ENCODE measurements at regions not wholly inside any gene's neighbourhood (a gene's known extent, or its start where the extent isn't known, plus 50 kb on each side); places are given as distances from the start of the nearest gene placed in this dataset.

- ChIA-PET CTCF (interaction anchor here (1.0 kb wide), 1 partner anchor 296 kb away, joined by 5 read pairs; no protein-coding TSS in a partner anchor), POLR2A (no interaction called here)
- DNase-seq (ENCODE audit: low read depth), result no peak
- H3K36me3 ChIP-seq (ENCODE audit: control insufficient read depth, insufficient read depth, low read length), result no peaks in the 10 kb centered on the region
- H3K27me3 ChIP-seq (ENCODE audit: control insufficient read depth, insufficient read depth, low read length), result no peaks in the 10 kb centered on the region
- no peak for TF ChIP-seq CTCF (IDR thresholded peaks at IDR 0.05; ENCODE audit: insufficient read depth, low read depth, low read length)
- H3K4me3 ChIP-seq (ENCODE audit: low read depth, low read length), result no peak overlapping the region
Measured at GRCh38 chr2:176851200-176851888, 361.2 kb upstream of the HNRNPA3 start.

- H3K4me3 ChIP-seq (ENCODE audit: low read depth, low read length), result no peak overlapping the region
- POLR2A ChIA-PET, result no interaction called here
- no peaks in the 10 kb centered on the region for H3K36me3 ChIP-seq (ENCODE audit: control insufficient read depth, insufficient read depth, low read length)
- CTCF ChIA-PET, result interaction anchor here (1.0 kb wide), 1 partner anchor 296 kb away, joined by 5 read pairs; no protein-coding TSS in a partner anchor
- TF ChIP-seq CTCF (IDR thresholded peaks at IDR 0.05; ENCODE audit: insufficient read depth, low read depth, low read length), result no peak
- no peaks in the 10 kb centered on the region for H3K27me3 ChIP-seq (ENCODE audit: control insufficient read depth, insufficient read depth, low read length)
- DNase-seq (ENCODE audit: low read depth), result no peak
Measured at GRCh38 chr2:176851889-176852483, 360.6 kb upstream of the HNRNPA3 start.

GRCh38 chr2:176852667-176853066 lies 359.9 kb upstream of the HNRNPA3 start:
- H3K4me3 ChIP-seq (ENCODE audit: low read depth, low read length), result no peak overlapping the region
- no peaks in the 10 kb centered on the region for H3K36me3 ChIP-seq (ENCODE audit: control insufficient read depth, insufficient read depth, low read length)
- H3K27me3 ChIP-seq (ENCODE audit: control insufficient read depth, insufficient read depth, low read length), result no peaks in the 10 kb centered on the region
- TF ChIP-seq CTCF (IDR thresholded peaks at IDR 0.05; ENCODE audit: insufficient read depth, low read depth, low read length), result no peak
- no peak for DNase-seq (ENCODE audit: low read depth)
- CTCF ChIA-PET, result no interaction called here
- POLR2A ChIA-PET, result no interaction called here

- ChIA-PET CTCF (interaction anchor here (0.6 kb wide), 1 partner anchor 1650 kb away, joined by 5 read pairs; no protein-coding TSS in a partner anchor), POLR2A (no interaction called here)
- Histone ChIP-seq H3K36me3 (ENCODE audit: control insufficient read depth, insufficient read depth, low read length) (no peaks in the 10 kb centered on the region), H3K4me3 (ENCODE audit: low read depth, low read length) (no peak overlapping the region), H3K27me3 (ENCODE audit: control insufficient read depth, insufficient read depth, low read length) (no peaks in the 10 kb centered on the region)
- DNase-seq (ENCODE audit: low read depth), result no peak
- no peak for TF ChIP-seq CTCF (IDR thresholded peaks at IDR 0.05; ENCODE audit: insufficient read depth, low read depth, low read length)
Measured at GRCh38 chr2:176854062-176854461, 358.5 kb upstream of the HNRNPA3 start.

- no peaks in the 10 kb centered on the region for H3K36me3 ChIP-seq (ENCODE audit: control insufficient read depth, insufficient read depth, low read length)
- H3K4me3 ChIP-seq (ENCODE audit: low read depth, low read length), result no peak overlapping the region
- POLR2A ChIA-PET, result no interaction called here
- DNase-seq (ENCODE audit: low read depth), result no peak
- CTCF ChIA-PET, result interaction anchor here (0.7 kb wide), 1 partner anchor 728 kb away, joined by 3 read pairs; no protein-coding TSS in a partner anchor
- no peak for TF ChIP-seq CTCF (IDR thresholded peaks at IDR 0.05; ENCODE audit: insufficient read depth, low read depth, low read length)
- H3K27me3 ChIP-seq (ENCODE audit: control insufficient read depth, insufficient read depth, low read length), result no peaks in the 10 kb centered on the region
Measured at GRCh38 chr2:176854878-176855277, 357.7 kb upstream of the HNRNPA3 start.
